T-helper 1 cell treated with Interleukin-12 subunit alpha and Interleukin-12 subunit beta and Interleukin-4 antibody, amounts not matched to agents 30 ng/mL and 1 ng/mL, for 36 hours (primary cell): ENCODE measurements at regions not wholly inside any gene's neighbourhood (a gene's known extent, or its start where the extent isn't known, plus 50 kb on each side); places are given as distances from the start of the nearest gene placed in this dataset.
"Not testable (repeated sequence)": the region's sequence is repeated elsewhere in the genome, so short reads cannot be mapped to it uniquely, and the experiment has no call there.

Experiments
- intact Hi-C: fragments of 100-400 bp; cut with micrococcal nuclease; formaldehyde crosslinking; loops from one replicate; pipeline ENCODE4 v1.15.1; 2024

GRCh38 chr2:176784633-176785200 lies 427.9 kb upstream of the HNRNPA3 start:
- intact Hi-C loops, result no loop called here

- intact Hi-C loops, result no loop called here
Observed at GRCh38 chr2:176789751-176790150, 422.8 kb upstream of the HNRNPA3 start.

- intact Hi-C loops, result no loop called here
Observed at GRCh38 chr2:176790468-176790867, 422.1 kb upstream of the HNRNPA3 start.

- intact Hi-C loops, result no loop called here
Observed at GRCh38 chr2:176793792-176794191, 418.8 kb upstream of the HNRNPA3 start.

- intact Hi-C loops, result no loop called here
Observed at GRCh38 chr2:176794392-176794791, 418.2 kb upstream of the HNRNPA3 start.

- intact Hi-C loops, result no loop called here
Observed at GRCh38 chr2:176795823-176796222, 416.8 kb upstream of the HNRNPA3 start.

- intact Hi-C loops, result not testable (repeated sequence)
Observed at GRCh38 chr2:176796677-176797076, 415.9 kb upstream of the HNRNPA3 start.

GRCh38 chr2:176804392-176804791 lies 408.2 kb upstream of the HNRNPA3 start:
- intact Hi-C loops, result no loop called here

GRCh38 chr2:176805345-176805744 lies 407.2 kb upstream of the HNRNPA3 start:
- intact Hi-C loops, result no loop called here

GRCh38 chr2:176812246-176812775 lies 400.3 kb upstream of the HNRNPA3 start:
- intact Hi-C loops, result loop anchor here (2.0 to 5.0 kb wide), 3 partner anchors 175 to 672 kb away; no protein-coding TSS in a partner anchor

GRCh38 chr2:176813156-176813555 lies 399.4 kb upstream of the HNRNPA3 start:
- intact Hi-C loops, result loop anchor here (2.0 to 5.0 kb wide), 3 partner anchors 176 to 672 kb away; no protein-coding TSS in a partner anchor

- intact Hi-C loops, result loop anchor here (1.0 to 5.0 kb wide), 8 partner anchors 13 to 686 kb away; no protein-coding TSS in a partner anchor
Observed at GRCh38 chr2:176813621-176814049, 399.0 kb upstream of the HNRNPA3 start.

GRCh38 chr2:176814274-176814673 lies 398.3 kb upstream of the HNRNPA3 start:
- intact Hi-C loops, result loop anchor here (1.0 to 5.0 kb wide), 7 partner anchors 12 to 687 kb away; no protein-coding TSS in a partner anchor

- intact Hi-C loops, result loop anchor here (1.0 to 5.0 kb wide), 7 partner anchors 11 to 688 kb away; no protein-coding TSS in a partner anchor
Observed at GRCh38 chr2:176814740-176815367, 397.7 kb upstream of the HNRNPA3 start.

- intact Hi-C loops, result no loop called here
Observed at GRCh38 chr2:176817061-176817565, 395.5 kb upstream of the HNRNPA3 start.

GRCh38 chr2:176818076-176818475 lies 394.5 kb upstream of the HNRNPA3 start:
- intact Hi-C loops, result loop anchor here (2.0 kb wide), 1 partner anchor 21 kb away; no protein-coding TSS in a partner anchor

GRCh38 chr2:176818617-176819016 lies 394.0 kb upstream of the HNRNPA3 start:
- intact Hi-C loops, result loop anchor here (2.0 kb wide), 1 partner anchor 20 kb away; no protein-coding TSS in a partner anchor

GRCh38 chr2:176819306-176819705 lies 393.3 kb upstream of the HNRNPA3 start:
- intact Hi-C loops, result loop anchor here (2.0 kb wide), 1 partner anchor 19 kb away; no protein-coding TSS in a partner anchor

GRCh38 chr2:176820371-176820932 lies 392.1 kb upstream of the HNRNPA3 start:
- intact Hi-C loops, result loop anchor here (10.0 kb wide), 1 partner anchor 816 kb away; the partner anchor contains the start of gene LNPK

GRCh38 chr2:176821350-176821749 lies 391.2 kb upstream of the HNRNPA3 start:
- intact Hi-C loops, result loop anchor here (10.0 kb wide), 1 partner anchor 817 kb away; the partner anchor contains the start of gene LNPK

GRCh38 chr2:176822060-176822459 lies 390.5 kb upstream of the HNRNPA3 start:
- intact Hi-C loops, result loop anchor here (10.0 kb wide), 1 partner anchor 817 kb away; the partner anchor contains the start of gene LNPK
